Esophagus muscularis mucosa (tissue), 4 donors: ENCODE measurements at regions not wholly inside any gene's neighbourhood (a gene's known extent, or its start where the extent isn't known, plus 50 kb on each side); places are given as distances from the start of the nearest gene placed in this dataset.
"Not testable (repeated sequence)": the region's sequence is repeated elsewhere in the genome, so short reads cannot be mapped to it uniquely, and the experiment has no call there.

Experiments
- EP300 ChIP-seq: sonication (generic); formaldehyde crosslinking; IDR thresholded peaks from one replicate; pipeline ENCODE4 v1.6.1; 2017; ENCODE audit warnings: antibody characterized with exemption
- POLR2A ChIP-seq: fragments of 450-650 bp; IDR thresholded peaks from one replicate; pipeline ENCODE4 v1.6.1; 2017; ENCODE audit warnings: antibody characterized with exemption, moderate library complexity, mild to moderate bottlenecking, low read depth
- POLR2AphosphoS5 ChIP-seq, 2 donors: sonication (generic); formaldehyde crosslinking; IDR thresholded peaks; one replicate each; pipeline ENCODE4 v1.6.1; 2017; ENCODE audit warnings: antibody characterized with exemption in 2 of 2
- TF ChIP-seq, protein P1 (sequence below), 3 experiments: fragments of 200-600 bp in 2 of 3; fragments of 450-650 bp in 1 of 3; sonication (generic) in 2 of 3; IDR thresholded peaks; one replicate each; pipeline ENCODE4 v1.5.1; 2017 to 2019; ENCODE audit warnings: antibody characterized with exemption in 3 of 3, mild to moderate bottlenecking in 2 of 3, moderate library complexity in 1 of 3

DNA sequence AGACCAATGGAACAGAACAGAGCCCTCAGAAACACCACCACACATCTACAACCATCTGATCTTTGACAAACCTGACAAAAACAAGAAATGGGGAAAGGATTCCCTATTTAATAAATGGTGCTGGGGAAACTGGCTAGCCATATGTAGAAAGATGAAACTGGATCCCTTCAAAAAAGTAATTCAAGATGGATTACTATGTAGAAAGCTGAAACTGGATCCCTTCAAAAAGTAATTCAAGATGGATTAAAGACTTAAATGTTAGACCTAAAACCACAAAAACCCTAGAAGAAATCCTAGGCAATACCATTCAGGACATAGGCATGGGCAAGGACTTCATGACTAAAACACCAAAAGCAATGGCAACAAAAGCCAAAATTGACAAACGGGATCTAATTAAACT is 221.6 kb upstream of the EDNRA start:
- TF ChIP-seq, protein P1, sequence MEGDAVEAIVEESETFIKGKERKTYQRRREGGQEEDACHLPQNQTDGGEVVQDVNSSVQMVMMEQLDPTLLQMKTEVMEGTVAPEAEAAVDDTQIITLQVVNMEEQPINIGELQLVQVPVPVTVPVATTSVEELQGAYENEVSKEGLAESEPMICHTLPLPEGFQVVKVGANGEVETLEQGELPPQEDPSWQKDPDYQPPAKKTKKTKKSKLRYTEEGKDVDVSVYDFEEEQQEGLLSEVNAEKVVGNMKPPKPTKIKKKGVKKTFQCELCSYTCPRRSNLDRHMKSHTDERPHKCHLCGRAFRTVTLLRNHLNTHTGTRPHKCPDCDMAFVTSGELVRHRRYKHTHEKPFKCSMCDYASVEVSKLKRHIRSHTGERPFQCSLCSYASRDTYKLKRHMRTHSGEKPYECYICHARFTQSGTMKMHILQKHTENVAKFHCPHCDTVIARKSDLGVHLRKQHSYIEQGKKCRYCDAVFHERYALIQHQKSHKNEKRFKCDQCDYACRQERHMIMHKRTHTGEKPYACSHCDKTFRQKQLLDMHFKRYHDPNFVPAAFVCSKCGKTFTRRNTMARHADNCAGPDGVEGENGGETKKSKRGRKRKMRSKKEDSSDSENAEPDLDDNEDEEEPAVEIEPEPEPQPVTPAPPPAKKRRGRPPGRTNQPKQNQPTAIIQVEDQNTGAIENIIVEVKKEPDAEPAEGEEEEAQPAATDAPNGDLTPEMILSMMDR (IDR thresholded peaks at IDR 0.05) = not testable (repeated sequence)
- not testable (repeated sequence) for TF ChIP-seq EP300; POLR2A; POLR2AphosphoS5 (IDR thresholded peaks at IDR 0.05)
